Mammary epithelial cell (primary cell): ENCODE measurements at regions not wholly inside any gene's neighbourhood (a gene's known extent, or its start where the extent isn't known, plus 50 kb on each side); places are given as distances from the start of the nearest gene placed in this dataset.

Experiments
- EZH2 ChIP-seq: IDR thresholded peaks from 2 replicates; pipeline ENCODE4 v1.6.1; 2012; ENCODE audit warnings: low read length, inconsistent platforms, borderline replicate concordance
- TF ChIP-seq, protein P1 (sequence below), 2 donors: IDR thresholded peaks in 1 of 2; conservative IDR thresholded peaks in 1 of 2; 2 replicates each; pipeline ENCODE4 v1.5.1; 2011 to 2012; ENCODE audit warnings: inconsistent platforms in 2 of 2, low read length in 2 of 2, mild to moderate bottlenecking in 2 of 2, control low read depth in 1 of 2, low read depth in 1 of 2; ENCODE audit not compliant: insufficient read depth in 1 of 2; ENCODE audit errors: extremely low read depth in 1 of 2

GRCh38 chr17:77905766-77906165, 52.7 kb upstream of the TNRC6C start:
- TF ChIP-seq, protein P1, sequence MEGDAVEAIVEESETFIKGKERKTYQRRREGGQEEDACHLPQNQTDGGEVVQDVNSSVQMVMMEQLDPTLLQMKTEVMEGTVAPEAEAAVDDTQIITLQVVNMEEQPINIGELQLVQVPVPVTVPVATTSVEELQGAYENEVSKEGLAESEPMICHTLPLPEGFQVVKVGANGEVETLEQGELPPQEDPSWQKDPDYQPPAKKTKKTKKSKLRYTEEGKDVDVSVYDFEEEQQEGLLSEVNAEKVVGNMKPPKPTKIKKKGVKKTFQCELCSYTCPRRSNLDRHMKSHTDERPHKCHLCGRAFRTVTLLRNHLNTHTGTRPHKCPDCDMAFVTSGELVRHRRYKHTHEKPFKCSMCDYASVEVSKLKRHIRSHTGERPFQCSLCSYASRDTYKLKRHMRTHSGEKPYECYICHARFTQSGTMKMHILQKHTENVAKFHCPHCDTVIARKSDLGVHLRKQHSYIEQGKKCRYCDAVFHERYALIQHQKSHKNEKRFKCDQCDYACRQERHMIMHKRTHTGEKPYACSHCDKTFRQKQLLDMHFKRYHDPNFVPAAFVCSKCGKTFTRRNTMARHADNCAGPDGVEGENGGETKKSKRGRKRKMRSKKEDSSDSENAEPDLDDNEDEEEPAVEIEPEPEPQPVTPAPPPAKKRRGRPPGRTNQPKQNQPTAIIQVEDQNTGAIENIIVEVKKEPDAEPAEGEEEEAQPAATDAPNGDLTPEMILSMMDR (conservative IDR thresholded peaks at IDR 0.05 in 1 of 2, IDR thresholded peaks at IDR 0.05 in 1 of 2; ENCODE audit: extremely low read depth in 1 of 2, insufficient read depth in 1 of 2, low read depth in 1 of 2, low read length in 2 of 2) = no peak
- TF ChIP-seq EZH2 = no peak
